Natural killer cell (primary cell): ENCODE measurements at regions not wholly inside any gene's neighbourhood (a gene's known extent, or its start where the extent isn't known, plus 50 kb on each side); places are given as distances from the start of the nearest gene placed in this dataset.

Source experiments
- ATAC-seq, 3 donors: fragments of 150-1000 bp in 2 of 3; fragments of 200-7000 bp in 1 of 3; cut with Tn5 transposase; 1 replicate in 1 of 3; 2 replicates in 2 of 3; pipeline ENCODE4 v1.10.0; 2021; ENCODE audit warnings: mild to moderate bottlenecking in 2 of 3, moderate library complexity in 2 of 3
- DNase-seq, 2 donors: peaks; one replicate each; pipeline versions ENCODE4 v3.0.0 to v3.0.0-alpha.2; 2013 to 2021; ENCODE audit warnings: mixed read lengths in 1 of 2
- H3K27ac ChIP-seq: one replicate; pipeline ENCODE4 v1.5.1; 2013; ENCODE audit warnings: mild to moderate bottlenecking, low read length
- H3K27me3 ChIP-seq: one replicate; pipeline ENCODE4 v1.6.1; 2013; ENCODE audit warnings: low read length; ENCODE audit not compliant: control insufficient read depth, insufficient read depth
- H3K36me3 ChIP-seq: one replicate; pipeline ENCODE4 v1.6.1; 2013; ENCODE audit warnings: low read length; ENCODE audit not compliant: control insufficient read depth, insufficient read depth
- H3K4me1 ChIP-seq: one replicate; pipeline ENCODE4 v1.6.1; 2013; ENCODE audit warnings: low read length; ENCODE audit not compliant: control insufficient read depth, insufficient read depth
- H3K4me3 ChIP-seq: one replicate; pipeline ENCODE4 v1.5.1; 2013; ENCODE audit warnings: low read length
- H3K9me3 ChIP-seq: one replicate; pipeline ENCODE4 v1.6.1; 2013; ENCODE audit warnings: low read length; ENCODE audit not compliant: control insufficient read depth, insufficient read depth
- H3K27ac Mint-ChIP-seq, 2 donors: one replicate each; pipeline ENCODE4 v1.8.0; 2022; ENCODE audit warnings: mild to moderate bottlenecking in 2 of 2, mixed read lengths in 2 of 2, moderate library complexity in 1 of 2
- H3K27me3 Mint-ChIP-seq, 2 donors: one replicate each; pipeline ENCODE4 v1.8.0; 2022; ENCODE audit warnings: low read depth in 2 of 2, mixed read lengths in 2 of 2
- H3K36me3 Mint-ChIP-seq: one replicate; pipeline ENCODE4 v1.8.0; 2022; ENCODE audit warnings: mixed read lengths
- H3K4me1 Mint-ChIP-seq, 2 donors: one replicate each; pipeline ENCODE4 v1.8.0; 2022; ENCODE audit warnings: mixed read lengths in 2 of 2
- H3K4me3 Mint-ChIP-seq: one replicate; pipeline ENCODE4 v1.8.0; 2022; ENCODE audit warnings: mild to moderate bottlenecking, moderate library complexity, mixed read lengths
- H3K9me3 Mint-ChIP-seq, 2 donors: one replicate each; pipeline ENCODE4 v1.8.0; 2022; ENCODE audit warnings: mixed read lengths in 2 of 2
- CTCF ChIP-seq: fragments of 200-600 bp; IDR thresholded peaks from one replicate; pipeline ENCODE4 v1.8.0; 2022; ENCODE audit warnings: antibody characterized with exemption
- WGBS: methylation state at CpG from one replicate; pipeline ENCODE4 v1.1.7; 2013; ENCODE audit warnings: missing lambda C conversion rate; ENCODE audit not compliant: insufficient coverage; 5-methylcytosine and 5-hydroxymethylcytosine counted together
- intact Hi-C: fragments of 100-400 bp; cut with micrococcal nuclease; formaldehyde crosslinking; loops from one replicate; pipeline ENCODE4 v1.14.2; 2022

GRCh38 chr20:61185181-61185580 is 66.9 kb upstream of the CDH4 start:
- no peak overlapping the region for H3K27ac Mint-ChIP-seq
- ATAC-seq (no peak), DNase-seq (no peak)
- H3K36me3 ChIP-seq = no peaks in the 10 kb centered on the region
- no peak overlapping the region for H3K27ac ChIP-seq
- H3K4me3 ChIP-seq = no peak overlapping the region
- 87% methylated on average over 5 of the region's 7 CpGs for WGBS
- no peak for TF ChIP-seq CTCF
- H3K27me3 ChIP-seq = no peaks in the 10 kb centered on the region
- H3K9me3 Mint-ChIP-seq = no peaks in the 10 kb centered on the region
- intact Hi-C loops = no loop called here
- H3K27me3 Mint-ChIP-seq = peaks cover 2 to 20% of the 10 kb centered on the region in 2 donors
- no peaks in the 10 kb centered on the region for H3K9me3 ChIP-seq
- H3K4me3 Mint-ChIP-seq = no peak overlapping the region
- no peaks in the 10 kb centered on the region for H3K4me1 ChIP-seq
- H3K36me3 Mint-ChIP-seq = no peaks in the 10 kb centered on the region
- no peaks in the 10 kb centered on the region for H3K4me1 Mint-ChIP-seq

- Histone ChIP-seq H3K36me3 (no peaks in the 10 kb centered on the region), H3K27ac (no peak overlapping the region), H3K4me1 (no peaks in the 10 kb centered on the region), H3K27me3 (no peaks in the 10 kb centered on the region), H3K4me3 (no peak overlapping the region), H3K9me3 (no peaks in the 10 kb centered on the region)
- ATAC-seq = no peak
- intact Hi-C loops = no loop called here
- WGBS = 60% methylated on average over 11 of the region's 12 CpGs
- Mint-ChIP-seq H3K9me3 (no peaks in the 10 kb centered on the region), H3K27ac (no peak overlapping the region), H3K4me3 (no peak overlapping the region), H3K27me3 (peaks cover 5 to 20% of the 10 kb centered on the region in 2 donors), H3K36me3 (no peaks in the 10 kb centered on the region), H3K4me1 (no peaks in the 10 kb centered on the region)
- TF ChIP-seq CTCF = no peak
- DNase-seq = no peak
Observed at GRCh38 chr20:61185841-61186601, 66.0 kb upstream of the CDH4 start.

GRCh38 chr20:61186771-61187472 is 65.1 kb upstream of the CDH4 start:
- no peak for TF ChIP-seq CTCF
- H3K4me3 Mint-ChIP-seq = no peak overlapping the region
- WGBS = 88% methylated on average over 10 of the region's 11 CpGs

More at GRCh38 chr20:61186771-61187472, 65.1 kb upstream of the CDH4 start:
- Mint-ChIP-seq H3K36me3 (no peaks in the 10 kb centered on the region), H3K27ac (no peak overlapping the region), H3K9me3 (no peaks in the 10 kb centered on the region), H3K4me1 (no peaks in the 10 kb centered on the region), H3K27me3 (peaks cover 5 to 20% of the 10 kb centered on the region in 2 donors)
- H3K9me3 ChIP-seq = no peaks in the 10 kb centered on the region
- no peak overlapping the region for H3K4me3 ChIP-seq
- H3K36me3 ChIP-seq = no peaks in the 10 kb centered on the region
- DNase-seq (no peak), ATAC-seq (no peak)
- no peak overlapping the region for H3K27ac ChIP-seq
- no peaks in the 10 kb centered on the region for H3K4me1 ChIP-seq
- intact Hi-C loops = no loop called here
- H3K27me3 ChIP-seq = no peaks in the 10 kb centered on the region
